NB4 (cell line): ENCODE measurements at regions not wholly inside any gene's neighbourhood (a gene's known extent, or its start where the extent isn't known, plus 50 kb on each side); places are given as distances from the start of the nearest gene placed in this dataset.
A peak's percentile ranks its signal among the peaks of the same experiment; 100 is the strongest.

Source experiments
- DNase-seq: peaks from one replicate; pipeline ENCODE4 v3.0.0; 2010; ENCODE audit warnings: low read depth
- H3K4me3 ChIP-seq: one replicate; pipeline ENCODE4 v1.5.1; 2011; ENCODE audit warnings: mild to moderate bottlenecking, low read depth, low read length, moderate library complexity
- CTCF ChIP-seq: IDR thresholded peaks from one replicate; pipeline ENCODE4 v1.5.1; 2012; ENCODE audit warnings: low read depth, low read length
- MYC ChIP-seq: IDR thresholded peaks from 2 replicates; pipeline ENCODE4 v1.6.1; 2011; ENCODE audit warnings: low read depth, low read length
- POLR2A ChIP-seq: IDR thresholded peaks from 2 replicates; pipeline ENCODE4 v1.6.1; 2011; ENCODE audit warnings: mild to moderate bottlenecking; ENCODE audit not compliant: insufficient read length; ENCODE audit errors: extremely low read depth
- TF ChIP-seq, protein P1 (sequence below): IDR thresholded peaks from 2 replicates; pipeline ENCODE4 v1.6.1; 2011; ENCODE audit warnings: low read depth, low read length

DNA sequence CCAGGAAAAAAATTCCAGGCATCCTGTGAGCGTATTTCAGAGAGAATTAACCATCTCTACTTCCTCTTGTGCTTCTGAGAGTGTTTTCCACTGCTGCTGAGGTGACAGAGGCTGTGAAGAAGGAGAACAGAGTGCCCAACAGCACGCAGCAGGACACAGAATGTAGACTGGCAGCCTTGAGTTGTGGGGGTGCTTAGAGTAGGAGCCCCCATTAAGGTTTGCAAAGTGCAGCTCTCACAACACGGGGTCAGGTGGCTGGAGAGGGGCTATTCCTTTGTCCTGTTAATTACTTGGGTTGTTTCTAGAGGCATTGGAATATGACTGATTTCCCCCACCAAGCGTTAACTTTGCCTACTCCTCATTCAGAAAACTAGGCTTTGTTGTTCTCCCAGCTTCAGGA lies 370.6 kb downstream of the TSHZ3 start:
- TF ChIP-seq CTCF = no peak
- no peak for TF ChIP-seq MYC
- TF ChIP-seq, protein P1, sequence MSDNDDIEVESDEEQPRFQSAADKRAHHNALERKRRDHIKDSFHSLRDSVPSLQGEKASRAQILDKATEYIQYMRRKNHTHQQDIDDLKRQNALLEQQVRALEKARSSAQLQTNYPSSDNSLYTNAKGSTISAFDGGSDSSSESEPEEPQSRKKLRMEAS = no peak
- no peak for TF ChIP-seq POLR2A
- H3K4me3 ChIP-seq = no peak overlapping the region
- DNase-seq = no peak

DNA sequence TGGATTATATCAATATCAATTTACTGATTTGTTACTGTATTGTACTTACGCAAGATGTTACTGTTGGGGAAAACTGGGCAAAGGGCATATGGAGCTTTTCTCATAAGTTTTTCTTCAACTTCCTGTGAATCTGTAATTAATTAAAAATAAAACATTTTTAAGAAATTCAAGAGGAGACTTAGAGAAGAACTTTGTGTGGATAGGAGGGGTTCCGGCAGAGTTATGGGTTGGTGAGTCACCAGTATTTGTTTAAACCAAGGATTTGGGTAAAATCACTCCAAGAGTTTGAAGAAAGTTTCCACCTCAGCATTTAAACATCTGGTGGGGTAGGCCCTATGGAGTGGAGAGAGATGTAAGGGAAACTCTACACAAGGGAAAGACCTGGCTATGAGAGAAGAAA lies 379.6 kb downstream of the TSHZ3 start:
- no peak for TF ChIP-seq CTCF
- no peak for TF ChIP-seq MYC
- no peak for TF ChIP-seq POLR2A

GRCh38 chr19:30968841-30969399 lies 380.3 kb downstream of the TSHZ3 start:
- no peak for DNase-seq
- H3K4me3 ChIP-seq = no peak overlapping the region
- TF ChIP-seq, protein P1 = no peak
- TF ChIP-seq POLR2A (no peak), MYC (no peak), CTCF (no peak)

More for the DNA sequence above, 379.6 kb downstream of the TSHZ3 start:
- DNase-seq = no peak
- no peak overlapping the region for H3K4me3 ChIP-seq

- TF ChIP-seq, protein P1 = no peak
- TF ChIP-seq CTCF (no peak), POLR2A (no peak), MYC (no peak)
- DNase-seq = no peak
- no peak overlapping the region for H3K4me3 ChIP-seq
Observed at GRCh38 chr19:30968210-30968609, 381.0 kb downstream of the TSHZ3 start.

GRCh38 chr19:30966486-30966885 lies 382.8 kb downstream of the TSHZ3 start:
- TF ChIP-seq CTCF (no peak), POLR2A (no peak), MYC (no peak)
- TF ChIP-seq, protein P1 = no peak
- no peak overlapping the region for H3K4me3 ChIP-seq
- peak; percentile 43 for DNase-seq

- H3K4me3 ChIP-seq = no peak overlapping the region
- DNase-seq = no peak
- no peak for TF ChIP-seq MYC
- no peak for TF ChIP-seq POLR2A
- no peak for TF ChIP-seq CTCF
- TF ChIP-seq, protein P1 = no peak
Observed at GRCh38 chr19:30959011-30959410, 390.2 kb downstream of the TSHZ3 start.
